ENCODE measurements at regions not wholly inside any gene's neighbourhood (a gene's known extent, or its start where the extent isn't known, plus 50 kb on each side); places are given as distances from the start of the nearest gene placed in this dataset.

DNA sequence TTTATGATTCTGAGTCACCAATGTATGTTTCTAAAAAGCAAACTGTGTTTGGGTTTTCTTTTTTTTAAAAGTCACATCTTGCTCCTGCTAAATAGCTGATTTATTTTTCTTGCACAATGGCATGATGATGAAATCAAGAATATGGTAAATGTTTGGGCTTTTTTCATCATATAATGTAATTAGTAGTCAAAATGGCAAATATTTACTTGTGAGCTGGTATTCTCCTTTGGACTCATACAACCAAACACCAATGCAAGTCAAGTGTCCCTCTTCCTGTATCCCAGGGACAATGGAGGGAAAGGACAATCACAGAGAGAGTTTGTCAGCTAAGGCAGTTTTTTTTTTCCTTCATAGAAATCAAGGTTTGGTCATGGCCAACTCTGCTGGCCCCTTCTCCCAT is 94.6 kb upstream of the RALGPS2 start:
- H3K27me3 ChIP-seq (ENCODE audit: control insufficient read depth in 4 of 4, insufficient read depth in 4 of 4, low read length in 3 of 4), result no peaks in the 10 kb centered on the region
- H3K4me3 ChIP-seq (ENCODE audit: low read depth in 1 of 3, low read length in 3 of 3), result no peak overlapping the region
- no peaks in the 10 kb centered on the region for H3K9me3 ChIP-seq (ENCODE audit: control insufficient read depth in 4 of 4, low read length in 3 of 4)
- no peaks in the 10 kb centered on the region for H3K36me3 ChIP-seq (ENCODE audit: control insufficient read depth in 4 of 4, insufficient read depth in 3 of 4, low read depth in 1 of 4, low read length in 3 of 4)
- no peak for DNase-seq (ENCODE audit: low spot score)
- TF ChIP-seq ZBTB33 (IDR thresholded peaks at IDR 0.05) (peak; percentile 83), HNF4G (IDR thresholded peaks at IDR 0.05) (peak; percentile 35), SP1 (IDR thresholded peaks at IDR 0.05) (peak; percentile 85), CTCF (IDR thresholded peaks at IDR 0.05; ENCODE audit: low read depth, low read length, missing input control) (no peak), FOXA2 (IDR thresholded peaks at IDR 0.05) (peak; percentile 60), RAD21 (IDR thresholded peaks at IDR 0.05) (peak; percentile 38 to 51), NR2F2 (IDR thresholded peaks at IDR 0.05) (no peak), JUND (IDR thresholded peaks at IDR 0.05) (peak in 1 of 2 donors; percentile 68), REST (IDR thresholded peaks at IDR 0.05) (peak; percentile 75), TAF1 (conservative IDR thresholded peaks at IDR 0.05) (no peak), RXRA (IDR thresholded peaks at IDR 0.05) (peak; percentile 29 to 84), EGR1 (IDR thresholded peaks at IDR 0.05; ENCODE audit: low read depth in 2 of 2) (peak in 1 of 2 donors; percentile 45), FOXA1 (IDR thresholded peaks at IDR 0.05) (peak; percentile 68), HNF4A (conservative IDR thresholded peaks at IDR 0.05) (peak; percentile 81 to 89), GABPA (IDR thresholded peaks at IDR 0.05 in 1 of 2, conservative IDR thresholded peaks at IDR 0.05 in 1 of 2) (peak in 1 of 2 donors; percentile 32), YY1 (IDR thresholded peaks at IDR 0.05) (peak; percentile 90)
- TF ChIP-seq, protein P1, sequence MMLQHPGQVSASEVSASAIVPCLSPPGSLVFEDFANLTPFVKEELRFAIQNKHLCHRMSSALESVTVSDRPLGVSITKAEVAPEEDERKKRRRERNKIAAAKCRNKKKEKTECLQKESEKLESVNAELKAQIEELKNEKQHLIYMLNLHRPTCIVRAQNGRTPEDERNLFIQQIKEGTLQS (IDR thresholded peaks at IDR 0.05), result peak; percentile 81
- TF ChIP-seq, protein P2, sequence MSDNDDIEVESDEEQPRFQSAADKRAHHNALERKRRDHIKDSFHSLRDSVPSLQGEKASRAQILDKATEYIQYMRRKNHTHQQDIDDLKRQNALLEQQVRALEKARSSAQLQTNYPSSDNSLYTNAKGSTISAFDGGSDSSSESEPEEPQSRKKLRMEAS (IDR thresholded peaks at IDR 0.05), result no peak
- no peak overlapping the region for H3K9ac ChIP-seq (ENCODE audit: low read depth in 1 of 2, low read length in 2 of 2)
- peak overlapping the region; percentile 57 to 74 for H3K27ac ChIP-seq (ENCODE audit: low read depth in 1 of 2, low read length in 2 of 2)
- H3K4me1 ChIP-seq (ENCODE audit: control insufficient read depth in 4 of 4, insufficient read depth in 4 of 4, low read length in 3 of 4), result peaks cover 11 to 24% (median 18%) of the 10 kb centered on the region in 4 donors
